GM12864 (cell line): ENCODE measurements at regions not wholly inside any gene's neighbourhood (a gene's known extent, or its start where the extent isn't known, plus 50 kb on each side); places are given as distances from the start of the nearest gene placed in this dataset.

Experiments used
- DNase-seq: peaks from one replicate; pipeline ENCODE4 v3.0.0-alpha.2; 2011; ENCODE audit warnings: low read depth
- H3K4me3 ChIP-seq: 2 replicates; pipeline ENCODE4 v1.5.1; 2011; ENCODE audit warnings: mild to moderate bottlenecking, low read depth, low read length, control low read depth
- CTCF ChIP-seq: IDR thresholded peaks from 2 replicates; pipeline ENCODE4 v1.5.1; 2011; ENCODE audit warnings: low read depth, mild to moderate bottlenecking, moderate library complexity, low read length, control low read depth, inconsistent platforms; ENCODE audit errors: missing control alignments

GRCh38 chr12:86683568-86684304 is 427.5 kb upstream of the MGAT4C start:
- DNase-seq = no peak
- H3K4me3 ChIP-seq = no peak overlapping the region
- TF ChIP-seq CTCF = no peak

GRCh38 chr12:86681060-86681459 is 424.9 kb upstream of the MGAT4C start:
- DNase-seq = no peak
- H3K4me3 ChIP-seq = no peak overlapping the region
- TF ChIP-seq CTCF = no peak

- no peak for DNase-seq
- no peak for TF ChIP-seq CTCF
- no peak overlapping the region for H3K4me3 ChIP-seq
Measured at GRCh38 chr12:86675197-86675596, 419.0 kb upstream of the MGAT4C start.

GRCh38 chr12:86670986-86671385 is 414.8 kb upstream of the MGAT4C start:
- TF ChIP-seq CTCF = no peak
- H3K4me3 ChIP-seq = no peak overlapping the region
- DNase-seq = no peak

- H3K4me3 ChIP-seq = no peak overlapping the region
- DNase-seq = no peak
- no peak for TF ChIP-seq CTCF
Measured at GRCh38 chr12:86669010-86669409, 412.8 kb upstream of the MGAT4C start.

GRCh38 chr12:86666316-86666715 is 410.1 kb upstream of the MGAT4C start:
- no peak overlapping the region for H3K4me3 ChIP-seq
- DNase-seq = no peak
- TF ChIP-seq CTCF = no peak

- no peak for DNase-seq
- TF ChIP-seq CTCF = no peak
- H3K4me3 ChIP-seq = no peak overlapping the region
Measured at GRCh38 chr12:86663716-86664115, 407.5 kb upstream of the MGAT4C start.
